Caco-2 (cell line): ENCODE measurements at regions not wholly inside any gene's neighbourhood (a gene's known extent, or its start where the extent isn't known, plus 50 kb on each side); places are given as distances from the start of the nearest gene placed in this dataset.

ENCODE experiments used
- BruUV-seq: library from RNA; stranded (reverse); fragments of 400-500 nt; replicated peaks from 2 replicates; lab custom pipeline; 2021; lab: Mats Ljungman, UMichigan
- CTCF ChIA-PET: fragments of 300-600 bp; sonication (Branson Sonifier 250); formaldehyde crosslinking; loops from one replicate; lab custom pipeline; 2022; ENCODE audit warnings: antibody characterized with exemption; lab: Charles Lee
- POLR2A ChIA-PET: fragments of 300-600 bp; sonication (Branson Sonifier 250); formaldehyde crosslinking; loops from one replicate; lab custom pipeline; 2022; ENCODE audit warnings: antibody characterized with exemption; lab: Charles Lee
- DNase-seq, 2 experiments: peaks; one replicate each; pipeline versions ENCODE4 v3.0.0 to v3.0.0-alpha.2; 2020 to 2022
- H3K27me3 ChIP-seq: replicated peaks from 2 replicates; pipeline ENCODE4 v1.6.0; 2011; ENCODE audit warnings: low read length; ENCODE audit not compliant: control insufficient read depth, insufficient read depth
- H3K36me3 ChIP-seq: 2 replicates; pipeline ENCODE4 v1.5.1; 2011; ENCODE audit warnings: low read length; ENCODE audit not compliant: control insufficient read depth, insufficient read depth
- H3K4me1 ChIP-seq: fragments of 250-450 bp; sonication (Bioruptor Pico); 2 replicates; pipeline ENCODE4 v1.5.1; 2020; ENCODE audit warnings: mild to moderate bottlenecking
- H3K4me3 ChIP-seq: 2 replicates; pipeline ENCODE4 v1.5.1; 2011; ENCODE audit warnings: low read depth, mild to moderate bottlenecking, control low read depth, low read length
- H3K9me3 ChIP-seq: fragments of 250-450 bp; sonication (Bioruptor Pico); 2 replicates; pipeline ENCODE4 v1.5.1; 2020; ENCODE audit warnings: mild to moderate bottlenecking, moderate library complexity
- H3K27ac Mint-ChIP-seq: one replicate; pipeline ENCODE4 v1.8.0; 2022; ENCODE audit warnings: mixed read lengths; ENCODE audit not compliant: unreplicated experiment
- H3K27me3 Mint-ChIP-seq: one replicate; pipeline ENCODE4 v1.8.0; 2022; ENCODE audit warnings: mixed read lengths; ENCODE audit not compliant: insufficient read depth, unreplicated experiment
- H3K36me3 Mint-ChIP-seq: one replicate; pipeline ENCODE4 v1.8.0; 2022; ENCODE audit warnings: mild to moderate bottlenecking, mixed read lengths; ENCODE audit not compliant: insufficient read depth, unreplicated experiment
- H3K4me1 Mint-ChIP-seq: one replicate; pipeline ENCODE4 v1.8.0; 2022; ENCODE audit warnings: low read depth, mixed read lengths; ENCODE audit not compliant: unreplicated experiment
- H3K4me3 Mint-ChIP-seq: one replicate; pipeline ENCODE4 v1.8.0; 2022; ENCODE audit warnings: mild to moderate bottlenecking, moderate library complexity, mixed read lengths; ENCODE audit not compliant: unreplicated experiment
- H3K9me3 Mint-ChIP-seq: one replicate; pipeline ENCODE4 v1.8.0; 2022; ENCODE audit warnings: mixed read lengths; ENCODE audit not compliant: unreplicated experiment
- CTCF ChIP-seq, 2 experiments: fragments of 200-600 bp in 1 of 2; IDR thresholded peaks; 1 replicate in 1 of 2; 2 replicates in 1 of 2; pipeline versions ENCODE4 v1.5.1 to v1.8.0; 2011 to 2022; ENCODE audit warnings: antibody characterized with exemption in 1 of 2, control low read depth in 1 of 2, inconsistent platforms in 1 of 2, low read depth in 1 of 2, low read length in 1 of 2, mild to moderate bottlenecking in 1 of 2, moderate library complexity in 1 of 2; ENCODE audit not compliant: insufficient read depth in 1 of 2, severe bottlenecking in 1 of 2, unreplicated experiment in 1 of 2
- intact Hi-C: fragments of 100-400 bp; cut with micrococcal nuclease; formaldehyde crosslinking; loops from one replicate; pipeline ENCODE4 v1.10.0; 2022; ENCODE audit not compliant: unreplicated experiment

- no peak for DNase-seq
- H3K27ac Mint-ChIP-seq: no peak overlapping the region
- no peak for TF ChIP-seq CTCF (IDR thresholded peaks at IDR 0.05; ENCODE audit: insufficient read depth in 1 of 2, low read depth in 1 of 2, low read length in 1 of 2, severe bottlenecking in 1 of 2, unreplicated experiment in 1 of 2)
- intact Hi-C loops: no loop called here
- H3K9me3 ChIP-seq: no peaks in the 10 kb centered on the region
- peaks cover 2% of the 10 kb centered on the region for H3K27me3 Mint-ChIP-seq
- H3K4me3 ChIP-seq: no peak overlapping the region
- H3K36me3 Mint-ChIP-seq: no peaks in the 10 kb centered on the region
- H3K4me1 ChIP-seq: no peaks in the 10 kb centered on the region
- H3K4me3 Mint-ChIP-seq: no peak overlapping the region
- CTCF ChIA-PET: no interaction called here
- POLR2A ChIA-PET: no interaction called here
- no peaks in the 10 kb centered on the region for H3K27me3 ChIP-seq
- no peaks in the 10 kb centered on the region for H3K9me3 Mint-ChIP-seq
- no TSS peak for BruUV-seq
- H3K4me1 Mint-ChIP-seq: no peaks in the 10 kb centered on the region
- H3K36me3 ChIP-seq: no peaks in the 10 kb centered on the region
These were observed 740.1 kb downstream of the UQCRFS1 start for GRCh38 chr19:28472843-28473242.

- H3K36me3 Mint-ChIP-seq: no peaks in the 10 kb centered on the region
- no peaks in the 10 kb centered on the region for H3K4me1 ChIP-seq
- no peak overlapping the region for H3K27ac Mint-ChIP-seq
- TF ChIP-seq CTCF (IDR thresholded peaks at IDR 0.05; ENCODE audit: insufficient read depth in 1 of 2, low read depth in 1 of 2, low read length in 1 of 2, severe bottlenecking in 1 of 2, unreplicated experiment in 1 of 2): no peak
- no peaks in the 10 kb centered on the region for H3K9me3 ChIP-seq
- H3K4me3 Mint-ChIP-seq: no peak overlapping the region
- H3K4me3 ChIP-seq: no peak overlapping the region
- no peaks in the 10 kb centered on the region for H3K27me3 ChIP-seq
- ChIA-PET POLR2A (no interaction called here), CTCF (no interaction called here)
- DNase-seq: no peak
- H3K27me3 Mint-ChIP-seq: peaks cover 2% of the 10 kb centered on the region
- BruUV-seq: no TSS peak
- H3K36me3 ChIP-seq: no peaks in the 10 kb centered on the region
- intact Hi-C loops: no loop called here
- H3K9me3 Mint-ChIP-seq: no peaks in the 10 kb centered on the region
- no peaks in the 10 kb centered on the region for H3K4me1 Mint-ChIP-seq
These were observed 741.0 kb downstream of the UQCRFS1 start for GRCh38 chr19:28471731-28472510.

- ChIA-PET CTCF (interaction anchor here (1.2 kb wide), 1 partner anchor 410 kb away, joined by 3 read pairs; no protein-coding TSS in a partner anchor), POLR2A (no interaction called here)
- Histone ChIP-seq H3K4me1 (no peaks in the 10 kb centered on the region), H3K36me3 (no peaks in the 10 kb centered on the region), H3K9me3 (no peaks in the 10 kb centered on the region), H3K27me3 (no peaks in the 10 kb centered on the region), H3K4me3 (no peak overlapping the region)
- Mint-ChIP-seq H3K4me1 (no peaks in the 10 kb centered on the region), H3K4me3 (no peak overlapping the region), H3K27me3 (peaks cover 2% of the 10 kb centered on the region), H3K9me3 (no peaks in the 10 kb centered on the region), H3K27ac (no peak overlapping the region), H3K36me3 (no peaks in the 10 kb centered on the region)
- TF ChIP-seq CTCF (IDR thresholded peaks at IDR 0.05; ENCODE audit: insufficient read depth in 1 of 2, low read depth in 1 of 2, low read length in 1 of 2, severe bottlenecking in 1 of 2, unreplicated experiment in 1 of 2): no peak
- BruUV-seq: no TSS peak
- intact Hi-C loops: no loop called here
- no peak for DNase-seq
These were observed 743.4 kb downstream of the UQCRFS1 start for GRCh38 chr19:28469544-28469943.
